Central memory CD8-positive, alpha-beta T cell (primary cell): ENCODE measurements at regions not wholly inside any gene's neighbourhood (a gene's known extent, or its start where the extent isn't known, plus 50 kb on each side); places are given as distances from the start of the nearest gene placed in this dataset.

Source experiments
- ATAC-seq: fragments of 150-1000 bp; cut with Tn5 transposase; replicated peaks from 2 replicates; pipeline ENCODE4 v1.10.0; 2022; ENCODE audit warnings: mild to moderate bottlenecking, moderate FRiP score, moderate number of reproducible peaks; ENCODE audit not compliant: poor library complexity, severe bottlenecking; ENCODE audit errors: extremely low read depth
- DNase-seq, 2 donors: peaks; one replicate each; pipeline ENCODE4 v3.0.0; 2021; ENCODE audit warnings: low spot score in 2 of 2
- H3K27ac Mint-ChIP-seq: one replicate; pipeline ENCODE4 v1.8.0; 2022; ENCODE audit warnings: low read depth, mild to moderate bottlenecking, moderate library complexity, mixed read lengths
- H3K27me3 Mint-ChIP-seq: one replicate; pipeline ENCODE4 v1.8.0; 2022; ENCODE audit warnings: mixed read lengths
- H3K36me3 Mint-ChIP-seq: one replicate; pipeline ENCODE4 v1.8.0; 2022; ENCODE audit warnings: mild to moderate bottlenecking, moderate library complexity, mixed read lengths; ENCODE audit not compliant: insufficient read depth
- H3K4me1 Mint-ChIP-seq: one replicate; pipeline ENCODE4 v1.8.0; 2022; ENCODE audit warnings: mixed read lengths
- H3K4me3 Mint-ChIP-seq: one replicate; pipeline ENCODE4 v1.8.0; 2022; ENCODE audit warnings: mild to moderate bottlenecking, moderate library complexity, mixed read lengths
- H3K9me3 Mint-ChIP-seq: one replicate; pipeline ENCODE4 v1.8.0; 2022; ENCODE audit warnings: mixed read lengths

DNA sequence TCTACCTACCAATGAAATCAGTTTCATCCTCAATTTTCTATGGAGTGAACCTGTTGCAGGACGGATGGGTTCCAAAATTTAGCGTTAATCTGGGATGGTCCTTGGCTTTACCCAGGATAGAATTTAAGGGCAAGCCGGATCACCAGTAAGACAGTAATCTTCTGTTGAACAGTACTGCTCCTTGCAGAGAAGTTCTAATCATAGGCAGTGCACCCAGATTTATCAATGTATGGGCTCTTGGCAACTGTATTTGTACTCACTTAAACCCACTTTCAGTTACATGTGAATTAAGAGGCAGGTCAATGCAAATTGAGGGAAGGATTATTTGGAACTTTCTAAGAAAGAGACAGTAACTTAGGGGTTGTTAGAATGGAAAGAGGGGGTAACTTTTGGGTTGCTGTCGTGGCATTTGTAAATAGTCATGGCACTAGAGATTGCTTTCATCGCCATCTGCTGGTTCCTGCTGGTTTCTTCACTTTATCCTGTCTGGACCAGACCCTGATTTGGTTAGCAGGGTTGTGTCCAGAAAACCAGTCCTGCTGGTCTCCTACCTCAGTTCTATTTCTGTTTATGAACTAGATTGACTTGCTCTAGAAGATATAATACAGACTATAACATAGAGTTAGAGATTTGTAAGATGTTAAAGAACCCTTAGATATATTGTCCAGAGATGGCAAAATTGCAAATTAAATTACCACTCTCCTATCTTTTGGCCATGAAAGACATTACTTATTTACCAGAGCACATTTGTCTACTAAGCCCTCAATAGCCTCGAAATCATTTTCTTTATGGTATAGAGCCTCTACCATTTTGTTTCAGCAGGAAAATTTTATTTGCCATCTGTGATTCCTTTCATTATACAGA, 646.3 kb downstream of the UTRN start:
- Mint-ChIP-seq H3K36me3 (no peaks in the 10 kb centered on the region), H3K27me3 (no peaks in the 10 kb centered on the region), H3K27ac (no peak overlapping the region), H3K4me3 (no peak overlapping the region), H3K4me1 (no peaks in the 10 kb centered on the region), H3K9me3 (peaks cover 12% of the 10 kb centered on the region)
- DNase-seq: no peak
- ATAC-seq: no peak

DNA sequence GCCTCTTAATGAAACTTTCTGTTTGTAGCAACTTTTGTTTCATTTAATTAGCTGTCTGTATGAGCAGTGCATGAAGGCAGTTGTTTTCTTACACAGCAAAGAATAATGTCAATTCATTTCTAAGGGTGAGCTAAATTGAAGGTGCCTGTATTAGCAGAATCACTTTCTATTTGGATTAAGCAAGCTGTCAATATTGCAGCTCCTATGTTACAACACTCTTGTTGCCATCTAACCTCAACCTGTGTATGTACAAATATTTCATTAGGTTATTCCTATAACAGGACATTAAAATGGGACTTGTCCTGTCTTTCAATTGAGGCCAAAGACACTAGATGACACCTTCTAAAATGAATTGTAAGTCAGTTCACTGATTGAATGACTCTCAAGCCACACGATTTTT, 647.5 kb downstream of the UTRN start:
- H3K9me3 Mint-ChIP-seq: peaks cover 12% of the 10 kb centered on the region
- H3K27me3 Mint-ChIP-seq: no peaks in the 10 kb centered on the region
- no peak overlapping the region for H3K4me3 Mint-ChIP-seq
- no peak for ATAC-seq
- no peaks in the 10 kb centered on the region for H3K4me1 Mint-ChIP-seq
- H3K36me3 Mint-ChIP-seq: no peaks in the 10 kb centered on the region
- no peak overlapping the region for H3K27ac Mint-ChIP-seq
- DNase-seq: no peak

DNA sequence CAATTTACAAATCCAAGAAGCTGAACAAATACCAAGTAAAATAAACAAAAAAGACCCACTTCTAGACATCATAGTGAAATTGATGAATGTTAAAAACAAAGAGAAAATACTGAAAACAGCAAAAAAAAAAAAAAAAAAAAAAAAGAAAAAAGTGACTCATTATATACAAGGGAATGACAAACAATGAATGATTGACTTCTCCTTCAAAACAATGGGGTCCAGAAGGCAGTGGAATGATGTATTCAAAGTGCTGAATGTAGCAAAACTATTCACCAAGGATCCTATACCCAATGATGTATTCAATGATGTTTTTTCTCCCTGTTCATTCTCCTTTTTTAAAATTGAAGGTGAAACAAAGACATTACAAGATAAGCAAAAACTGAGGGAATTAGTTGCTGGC, 650.0 kb downstream of the UTRN start:
- H3K4me1 Mint-ChIP-seq: no peaks in the 10 kb centered on the region
- no peak overlapping the region for H3K4me3 Mint-ChIP-seq
- H3K9me3 Mint-ChIP-seq: peaks cover 12% of the 10 kb centered on the region
- H3K36me3 Mint-ChIP-seq: no peaks in the 10 kb centered on the region
- no peaks in the 10 kb centered on the region for H3K27me3 Mint-ChIP-seq
- no peak overlapping the region for H3K27ac Mint-ChIP-seq
- ATAC-seq (no peak), DNase-seq (no peak)

DNA sequence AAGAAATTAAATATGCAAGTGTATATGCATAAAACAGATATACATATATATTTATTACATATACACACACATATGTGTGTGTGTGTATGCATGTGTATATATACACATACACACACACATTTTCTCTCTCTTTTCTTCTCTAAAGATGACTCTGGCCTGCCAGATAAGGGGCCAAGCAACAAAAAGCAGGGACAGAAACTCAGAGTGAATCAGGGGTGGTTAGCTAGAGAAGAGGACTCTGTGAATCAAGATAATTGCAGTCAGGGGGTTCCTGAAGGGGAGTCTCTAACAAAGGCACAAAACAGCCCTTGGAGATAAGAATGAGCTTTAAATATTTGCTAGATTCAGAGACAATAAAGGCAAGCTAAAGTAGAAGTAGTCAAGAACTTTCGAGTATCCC, 650.5 kb downstream of the UTRN start:
- Mint-ChIP-seq H3K4me1 (no peaks in the 10 kb centered on the region), H3K27me3 (no peaks in the 10 kb centered on the region), H3K27ac (no peak overlapping the region), H3K9me3 (peaks cover 12% of the 10 kb centered on the region), H3K4me3 (no peak overlapping the region), H3K36me3 (no peaks in the 10 kb centered on the region)
- ATAC-seq: no peak
- no peak for DNase-seq

DNA sequence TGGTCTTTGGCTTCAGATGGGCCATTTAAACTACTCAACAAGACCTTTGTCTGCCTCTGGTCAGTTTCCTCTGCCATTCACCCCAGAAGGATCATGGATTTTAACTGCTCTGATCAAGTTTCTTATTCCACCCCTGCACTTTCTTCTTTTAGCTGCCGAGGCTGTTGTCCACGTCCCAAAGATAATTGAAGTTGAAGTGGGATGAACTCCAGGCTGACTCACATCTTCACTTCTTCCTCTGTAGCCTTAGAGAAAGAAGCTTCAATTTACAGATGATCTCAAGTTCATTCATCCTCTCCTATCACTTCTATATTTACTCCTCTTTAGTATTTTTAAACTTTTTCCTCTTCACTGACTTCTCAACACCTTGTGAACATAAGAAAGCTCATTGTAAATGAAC, 651.6 kb downstream of the UTRN start:
- DNase-seq (no peak), ATAC-seq (no peak)
- Mint-ChIP-seq H3K27me3 (no peaks in the 10 kb centered on the region), H3K4me1 (no peaks in the 10 kb centered on the region), H3K27ac (no peak overlapping the region), H3K36me3 (no peaks in the 10 kb centered on the region), H3K9me3 (peaks cover 12% of the 10 kb centered on the region), H3K4me3 (no peak overlapping the region)

DNA sequence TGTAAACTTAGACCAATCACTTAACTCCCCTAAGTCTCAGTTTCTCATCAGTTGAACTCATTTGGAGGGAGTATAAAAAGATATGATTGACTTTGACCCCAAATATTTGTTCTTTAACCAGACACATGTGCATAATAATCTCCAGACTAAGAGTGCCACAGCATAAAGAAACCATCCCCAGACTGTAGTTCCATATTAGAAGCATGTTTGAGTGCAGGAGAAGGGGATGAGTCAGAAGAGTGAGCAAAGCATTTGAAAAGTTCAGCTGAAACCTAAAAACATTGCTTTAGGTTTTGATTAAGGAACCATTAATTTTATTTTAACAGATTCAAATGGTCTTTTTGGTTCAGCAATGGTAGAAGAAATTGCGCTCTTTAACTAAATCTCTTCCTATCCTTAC, 654.8 kb downstream of the UTRN start:
- no peak overlapping the region for H3K27ac Mint-ChIP-seq
- no peak for ATAC-seq
- no peak overlapping the region for H3K4me3 Mint-ChIP-seq
- peaks cover 7% of the 10 kb centered on the region for H3K27me3 Mint-ChIP-seq
- no peak for DNase-seq
- no peaks in the 10 kb centered on the region for H3K36me3 Mint-ChIP-seq
- H3K9me3 Mint-ChIP-seq: peaks cover 3% of the 10 kb centered on the region
- H3K4me1 Mint-ChIP-seq: no peaks in the 10 kb centered on the region

DNA sequence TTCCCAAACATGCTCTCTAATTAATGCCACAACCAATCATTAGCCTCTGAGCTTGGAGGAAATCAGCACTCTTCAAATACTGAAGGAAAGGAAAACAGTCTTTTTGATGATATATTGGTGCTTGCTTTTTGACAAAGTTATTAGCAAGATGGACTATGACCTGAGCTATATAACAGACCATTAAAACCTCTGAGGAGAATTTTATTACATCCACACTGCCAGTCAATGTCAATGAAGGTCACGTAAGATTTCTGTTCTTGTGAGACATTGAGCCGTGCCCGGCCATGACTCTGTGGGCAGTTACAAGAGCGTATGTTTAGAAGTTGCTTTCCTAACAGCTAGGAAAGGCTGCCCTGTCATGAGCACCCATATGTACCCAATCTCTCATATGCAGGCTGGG, 659.0 kb downstream of the UTRN start:
- Mint-ChIP-seq H3K36me3 (no peaks in the 10 kb centered on the region), H3K4me3 (no peak overlapping the region), H3K27ac (no peak overlapping the region), H3K9me3 (peaks cover 5% of the 10 kb centered on the region), H3K4me1 (no peaks in the 10 kb centered on the region), H3K27me3 (peaks cover 13% of the 10 kb centered on the region)
- no peak for ATAC-seq
- DNase-seq: no peak

DNA sequence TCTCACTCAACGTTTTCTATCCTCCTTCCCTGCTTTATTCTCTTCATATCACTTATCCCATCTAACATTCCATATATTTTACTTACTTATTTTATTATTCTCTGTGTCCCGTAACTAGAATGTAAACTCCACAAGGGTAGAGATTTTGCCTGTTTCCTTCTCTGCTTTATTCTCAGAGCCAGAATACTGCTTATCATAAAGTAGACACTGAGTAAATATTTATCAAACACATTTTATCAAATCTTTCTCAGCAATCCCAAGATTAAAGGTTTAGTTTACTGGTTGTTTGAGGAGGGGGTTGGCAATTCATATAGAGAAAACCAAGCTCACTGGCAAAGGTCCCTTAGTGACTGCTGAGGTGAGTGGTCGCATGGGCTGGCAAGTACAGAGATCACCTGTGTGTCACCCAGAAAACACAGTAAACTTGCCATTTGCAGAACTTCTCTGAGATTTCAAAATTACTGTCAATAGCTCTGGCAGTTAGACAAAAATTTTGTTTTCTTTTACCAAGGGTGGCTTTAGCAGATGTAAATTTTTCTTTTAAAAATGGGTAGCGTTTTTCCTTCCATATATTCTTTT, 662.4 kb downstream of the UTRN start:
- Mint-ChIP-seq H3K36me3 (no peaks in the 10 kb centered on the region), H3K4me1 (no peaks in the 10 kb centered on the region), H3K9me3 (peaks cover 5% of the 10 kb centered on the region), H3K27ac (no peak overlapping the region), H3K27me3 (peaks cover 19% of the 10 kb centered on the region), H3K4me3 (no peak overlapping the region)
- ATAC-seq (no peak), DNase-seq (no peak)

DNA sequence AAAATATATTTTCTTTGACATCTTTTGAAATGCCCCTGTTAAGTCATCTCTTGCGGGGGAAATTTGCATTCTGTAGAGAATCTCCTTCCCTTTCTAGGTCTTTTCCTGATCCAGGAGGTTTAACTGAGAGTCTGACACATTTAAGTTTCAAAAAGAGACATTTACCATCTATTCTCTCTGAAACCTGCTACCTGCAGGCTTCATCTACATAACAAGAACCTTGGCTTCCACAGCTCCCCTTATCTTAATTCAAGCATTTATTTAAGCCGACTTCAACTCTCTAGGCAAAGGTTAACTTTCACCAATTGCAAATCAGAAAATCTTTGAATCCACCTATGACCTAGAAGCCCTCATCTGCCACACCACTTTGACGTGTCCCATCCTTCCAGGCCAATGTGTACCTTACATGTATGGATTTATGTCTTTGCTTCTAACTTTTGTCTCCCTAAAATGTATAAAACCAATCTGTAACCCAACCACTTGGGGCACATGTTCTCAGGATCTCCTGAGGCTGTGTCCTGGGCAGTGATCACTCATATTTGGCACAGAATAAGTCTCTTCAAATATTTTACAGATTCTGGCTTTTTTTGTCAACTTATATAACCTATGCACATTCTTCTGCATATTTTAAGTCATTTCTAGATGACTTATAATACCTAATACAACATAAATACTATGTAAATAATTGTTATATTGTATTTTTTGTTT, 666.7 kb downstream of the UTRN start:
- H3K36me3 Mint-ChIP-seq: peaks cover 1% of the 10 kb centered on the region
- no peak for DNase-seq
- no peaks in the 10 kb centered on the region for H3K9me3 Mint-ChIP-seq
- H3K27ac Mint-ChIP-seq: no peak overlapping the region
- no peak for ATAC-seq
- no peaks in the 10 kb centered on the region for H3K4me1 Mint-ChIP-seq
- H3K27me3 Mint-ChIP-seq: peaks cover 10% of the 10 kb centered on the region
- H3K4me3 Mint-ChIP-seq: no peak overlapping the region

DNA sequence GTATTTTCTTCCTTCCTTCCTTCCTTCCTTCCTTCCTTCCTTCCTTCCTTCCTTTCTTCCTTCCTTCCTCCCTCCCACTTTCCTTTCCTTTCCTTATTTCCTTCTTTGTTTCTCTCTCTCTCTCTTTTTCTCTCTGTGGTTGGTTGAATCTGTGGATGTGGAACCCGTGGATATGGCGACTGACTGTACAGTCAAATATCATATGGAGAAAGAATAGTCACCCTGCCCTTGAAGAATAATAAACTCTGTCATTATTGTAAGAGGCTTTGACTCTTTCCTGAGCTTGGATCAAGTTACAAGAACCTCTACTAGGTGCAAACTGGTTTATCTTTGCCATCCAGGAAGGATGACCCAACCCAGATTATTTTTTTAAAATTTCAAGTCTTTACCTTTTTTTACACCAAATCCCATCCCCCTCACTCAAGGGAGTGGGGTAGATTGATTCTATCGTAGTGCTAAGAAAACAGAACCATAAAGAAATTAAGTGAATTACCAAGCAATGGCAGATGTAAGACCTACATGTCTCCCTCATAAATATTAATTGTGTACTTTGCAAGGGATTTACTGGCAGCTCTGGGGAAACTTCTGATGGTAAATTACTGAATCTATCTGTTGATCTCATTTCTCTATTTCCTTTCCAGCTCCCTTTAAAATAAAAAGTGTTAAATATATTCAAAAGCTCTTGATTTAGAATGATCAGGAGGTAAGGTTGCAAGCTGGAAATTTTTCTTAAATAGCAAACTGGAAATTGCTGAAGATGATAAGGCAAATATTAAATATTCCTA, 667.5 kb downstream of the UTRN start:
- ATAC-seq: no peak
- Mint-ChIP-seq H3K36me3 (peaks cover 1% of the 10 kb centered on the region), H3K9me3 (no peaks in the 10 kb centered on the region), H3K4me3 (no peak overlapping the region), H3K27ac (no peak overlapping the region), H3K4me1 (no peaks in the 10 kb centered on the region), H3K27me3 (peaks cover 10% of the 10 kb centered on the region)
- DNase-seq: no peak

DNA sequence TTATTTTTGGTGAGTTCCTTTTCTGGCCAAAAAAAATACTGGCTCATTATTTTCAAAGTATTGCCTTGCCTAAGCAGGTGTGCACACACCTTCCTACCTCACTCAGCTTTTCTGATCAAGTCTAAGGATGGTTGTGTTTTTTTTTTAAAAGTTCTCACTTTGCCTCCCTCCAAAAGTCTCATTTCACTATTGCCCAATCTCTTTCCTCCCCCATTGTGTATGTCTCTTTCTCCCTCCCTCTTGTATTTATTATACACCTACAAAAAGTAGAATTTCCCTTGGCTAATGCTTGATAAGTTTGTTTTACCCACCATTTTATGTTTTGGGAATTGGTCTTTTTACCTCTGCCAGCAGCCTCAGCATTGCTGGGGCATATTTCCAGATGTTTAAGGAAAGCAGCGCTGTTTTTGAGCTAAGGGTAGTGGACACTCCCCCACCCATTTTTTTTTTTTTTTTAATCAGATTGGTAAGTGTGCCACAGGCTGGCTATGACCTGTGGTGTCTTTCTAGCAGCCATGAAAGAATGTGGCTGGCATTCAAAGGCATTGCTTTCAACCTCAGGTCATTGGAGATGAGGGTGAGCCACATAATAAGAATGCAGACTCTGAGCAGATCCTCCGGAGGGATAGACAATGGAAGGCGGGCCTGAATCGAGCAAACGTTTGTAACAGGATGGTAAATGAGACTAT, 668.6 kb downstream of the UTRN start:
- DNase-seq (no peak), ATAC-seq (no peak)
- no peaks in the 10 kb centered on the region for H3K4me1 Mint-ChIP-seq
- no peak overlapping the region for H3K4me3 Mint-ChIP-seq
- H3K36me3 Mint-ChIP-seq: peaks cover 1% of the 10 kb centered on the region
- H3K27ac Mint-ChIP-seq: no peak overlapping the region
- H3K27me3 Mint-ChIP-seq: peaks cover 10% of the 10 kb centered on the region
- no peaks in the 10 kb centered on the region for H3K9me3 Mint-ChIP-seq

DNA sequence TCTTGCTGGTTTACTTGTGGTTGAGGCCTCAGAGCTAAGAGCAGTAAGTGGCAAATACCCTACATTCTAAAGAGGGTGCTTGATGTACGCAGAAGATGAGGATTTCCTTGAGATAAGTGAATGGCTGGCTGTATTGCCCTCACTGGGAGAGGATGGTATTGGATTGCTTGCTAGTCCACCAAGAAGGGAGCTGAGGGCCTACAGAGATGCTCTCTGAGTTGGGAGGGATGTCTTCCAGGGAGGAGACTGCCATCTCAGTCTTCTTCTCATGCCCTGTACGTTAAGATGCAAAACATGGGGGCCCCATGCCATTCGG, 669.1 kb downstream of the UTRN start:
- ATAC-seq: no peak
- Mint-ChIP-seq H3K4me1 (no peaks in the 10 kb centered on the region), H3K27me3 (peaks cover 10% of the 10 kb centered on the region), H3K27ac (no peak overlapping the region), H3K9me3 (no peaks in the 10 kb centered on the region), H3K36me3 (peaks cover 1% of the 10 kb centered on the region), H3K4me3 (no peak overlapping the region)
- no peak for DNase-seq
